ENCODE measurements at regions not wholly inside any gene's neighbourhood (a gene's known extent, or its start where the extent isn't known, plus 50 kb on each side); places are given as distances from the start of the nearest gene placed in this dataset.

DNA sequence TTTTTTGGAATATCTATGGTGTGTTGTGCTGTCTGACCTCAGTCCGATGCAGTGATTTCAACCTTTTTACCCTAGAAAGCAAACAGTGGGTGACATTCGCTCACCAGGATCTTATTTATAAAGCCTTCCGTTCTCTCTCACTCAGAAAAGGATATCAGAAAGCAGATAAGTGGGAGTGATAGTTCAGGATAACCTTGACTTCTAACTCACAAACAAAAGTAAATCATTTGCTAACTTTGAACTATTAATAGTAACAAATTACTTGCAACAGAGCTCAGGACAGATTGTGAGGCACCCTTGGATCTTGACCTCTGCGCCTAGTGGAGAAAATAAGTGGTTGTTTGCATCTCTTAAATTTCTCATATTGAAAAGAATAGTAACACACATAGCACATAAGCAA is 637.1 kb upstream of the CITED2 start:
- TF ChIP-seq, protein P1, sequence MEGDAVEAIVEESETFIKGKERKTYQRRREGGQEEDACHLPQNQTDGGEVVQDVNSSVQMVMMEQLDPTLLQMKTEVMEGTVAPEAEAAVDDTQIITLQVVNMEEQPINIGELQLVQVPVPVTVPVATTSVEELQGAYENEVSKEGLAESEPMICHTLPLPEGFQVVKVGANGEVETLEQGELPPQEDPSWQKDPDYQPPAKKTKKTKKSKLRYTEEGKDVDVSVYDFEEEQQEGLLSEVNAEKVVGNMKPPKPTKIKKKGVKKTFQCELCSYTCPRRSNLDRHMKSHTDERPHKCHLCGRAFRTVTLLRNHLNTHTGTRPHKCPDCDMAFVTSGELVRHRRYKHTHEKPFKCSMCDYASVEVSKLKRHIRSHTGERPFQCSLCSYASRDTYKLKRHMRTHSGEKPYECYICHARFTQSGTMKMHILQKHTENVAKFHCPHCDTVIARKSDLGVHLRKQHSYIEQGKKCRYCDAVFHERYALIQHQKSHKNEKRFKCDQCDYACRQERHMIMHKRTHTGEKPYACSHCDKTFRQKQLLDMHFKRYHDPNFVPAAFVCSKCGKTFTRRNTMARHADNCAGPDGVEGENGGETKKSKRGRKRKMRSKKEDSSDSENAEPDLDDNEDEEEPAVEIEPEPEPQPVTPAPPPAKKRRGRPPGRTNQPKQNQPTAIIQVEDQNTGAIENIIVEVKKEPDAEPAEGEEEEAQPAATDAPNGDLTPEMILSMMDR (conservative IDR thresholded peaks at IDR 0.05; ENCODE audit: low read depth, low read length), result no peak
- no peak for TF ChIP-seq EZH2 (IDR thresholded peaks at IDR 0.05; ENCODE audit: borderline replicate concordance, low read depth, low read length, poor library complexity, severe bottlenecking)

Data from A673 (cell line).